HG02623 (cell line): ENCODE measurements at regions not wholly inside any gene's neighbourhood (a gene's known extent, or its start where the extent isn't known, plus 50 kb on each side); places are given as distances from the start of the nearest gene placed in this dataset.

Source experiments
- ATAC-seq: cut with Tn5 transposase; IDR thresholded peaks from one replicate; pipeline ENCODE4 v1.9.1; 2021; ENCODE audit warnings: moderate library complexity; ENCODE audit not compliant: unreplicated experiment

GRCh38 chr18:64208516-64208915 lies 59.6 kb upstream of the LINC00305 start:
- no peak for ATAC-seq

DNA sequence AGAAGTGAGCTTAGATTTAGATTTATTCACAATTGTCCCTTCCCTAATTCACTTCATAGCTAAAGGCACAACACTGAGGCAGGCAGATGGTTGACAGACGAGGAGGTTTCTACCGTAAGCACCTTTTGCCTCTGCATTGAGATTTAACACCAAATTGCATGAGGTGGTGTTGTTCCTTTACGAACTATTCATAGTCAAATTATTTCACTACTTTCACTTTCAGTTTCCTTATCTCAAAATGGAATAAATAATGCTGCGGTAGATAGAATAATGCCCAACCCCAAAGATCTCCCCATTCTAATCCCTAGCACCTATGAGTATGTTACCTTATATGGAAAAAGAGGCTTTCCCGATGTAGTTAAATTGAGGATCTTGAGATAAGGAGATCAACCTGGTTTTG lies 58.9 kb upstream of the LINC00305 start:
- ATAC-seq: no peak

DNA sequence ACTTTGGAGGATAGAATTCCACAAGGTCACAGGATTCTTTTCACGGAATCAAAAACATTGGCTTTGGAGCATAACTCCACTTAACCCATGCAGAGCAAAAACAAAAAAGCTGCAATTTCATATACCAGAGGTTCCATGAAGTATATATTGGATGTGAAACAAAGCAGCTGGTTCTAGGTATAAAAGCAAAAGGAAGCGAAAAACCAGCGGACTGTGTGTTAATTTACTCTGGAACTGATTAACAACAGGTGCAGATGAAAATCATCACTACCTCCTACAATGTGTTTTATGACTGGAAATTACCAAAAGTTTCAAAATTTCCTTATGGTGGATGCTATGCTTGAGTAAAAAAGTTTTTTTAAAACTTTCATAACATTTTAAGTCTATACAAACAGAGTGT lies 54.4 kb upstream of the LINC00305 start:
- ATAC-seq: no peak

DNA sequence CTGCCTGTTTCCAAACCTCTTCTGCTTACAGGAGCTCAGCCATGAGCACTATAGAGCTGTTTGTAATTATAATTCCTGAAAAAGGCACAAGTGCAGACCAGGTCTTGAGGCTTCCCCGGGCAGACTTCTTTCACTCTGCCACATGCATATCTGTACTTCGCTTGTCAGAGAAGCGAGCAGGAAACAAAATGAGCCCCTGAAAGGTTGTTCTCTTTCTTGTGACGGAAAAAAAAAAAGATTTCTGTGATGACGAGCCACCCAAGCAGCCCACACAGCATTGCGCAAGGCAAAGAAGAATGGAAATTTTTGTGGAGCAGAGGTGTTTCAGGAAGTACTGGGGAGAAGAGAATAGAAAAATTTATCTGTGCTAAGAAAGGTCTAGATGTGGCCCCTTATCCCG lies 54.0 kb upstream of the LINC00305 start:
- ATAC-seq: no peak

- no peak for ATAC-seq
These were observed 53.4 kb upstream of the LINC00305 start for GRCh38 chr18:64202210-64202836.

GRCh38 chr18:64201781-64202180 lies 52.9 kb upstream of the LINC00305 start:
- ATAC-seq: no peak

DNA sequence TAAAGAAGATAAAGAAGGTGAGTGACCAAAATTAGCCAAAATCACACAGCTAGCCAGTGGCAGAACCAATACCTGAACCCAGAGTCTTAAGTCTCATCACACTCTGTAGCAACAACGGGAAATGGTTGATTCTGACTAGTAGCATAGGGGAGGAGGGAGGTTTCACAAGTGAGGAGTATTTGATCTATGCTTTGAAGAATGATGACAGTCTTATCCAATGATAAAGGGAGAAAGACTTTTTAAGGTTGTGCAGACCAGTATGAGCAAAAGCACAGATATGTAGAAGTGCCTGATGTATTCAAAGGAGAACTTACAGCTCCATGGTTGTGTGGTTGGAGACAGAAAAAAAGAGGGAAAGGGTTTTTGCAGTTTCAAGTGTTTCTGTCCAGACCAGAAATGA lies 50.7 kb upstream of the LINC00305 start:
- no peak for ATAC-seq
